ENCODE measurements at regions not wholly inside any gene's neighbourhood (a gene's known extent, or its start where the extent isn't known, plus 50 kb on each side); places are given as distances from the start of the nearest gene placed in this dataset.

- Histone ChIP-seq H3F3A (ENCODE audit: insufficient read depth, low read length) (no peaks in the 10 kb centered on the region), H3K27ac (ENCODE audit: low read length) (no peak overlapping the region), H3K9ac (ENCODE audit: low read length) (no peak overlapping the region), H2AFZ (ENCODE audit: low read length) (no peak overlapping the region), H3K4me1 (ENCODE audit: low read length) (no peaks in the 10 kb centered on the region), H3K9me3 (replicated peaks; ENCODE audit: insufficient read depth, low read length) (no peaks in the 10 kb centered on the region), H3K9me2 (replicated peaks; ENCODE audit: insufficient read depth, low read length) (no peaks in the 10 kb centered on the region), H3K79me2 (ENCODE audit: low read length) (no peaks in the 10 kb centered on the region), H4K20me1 (ENCODE audit: insufficient read depth, low read length) (no peaks in the 10 kb centered on the region), H3K4me3 (ENCODE audit: low read length) (no peak overlapping the region), H3K27me3 (replicated peaks; ENCODE audit: insufficient read depth, low read length) (no peaks in the 10 kb centered on the region), H3K36me3 (replicated peaks; ENCODE audit: insufficient read depth, low read length) (no peaks in the 10 kb centered on the region), H3K4me2 (ENCODE audit: low read depth, low read length) (no peak overlapping the region)
- DNase-seq = no peak
- no peak for TF ChIP-seq EZH2 (optimal IDR thresholded peaks at IDR 0.05; ENCODE audit: low read depth, low read length)
- TF ChIP-seq CTCF (IDR thresholded peaks at IDR 0.05; ENCODE audit: low read length) = no peak
- TF ChIP-seq EZH2phosphoT487 (IDR thresholded peaks at IDR 0.05; ENCODE audit: low read length) = no peak
Measured at GRCh38 chr9:107188376-107188775, 94.7 kb upstream of the RAD23B start.

- DNase-seq = no peak
- Histone ChIP-seq H3K4me3 (ENCODE audit: low read length) (no peak overlapping the region), H3K27me3 (replicated peaks; ENCODE audit: insufficient read depth, low read length) (no peaks in the 10 kb centered on the region), H3K79me2 (ENCODE audit: low read length) (no peaks in the 10 kb centered on the region), H3K27ac (ENCODE audit: low read length) (no peak overlapping the region), H3F3A (ENCODE audit: insufficient read depth, low read length) (no peaks in the 10 kb centered on the region), H3K9me2 (replicated peaks; ENCODE audit: insufficient read depth, low read length) (no peaks in the 10 kb centered on the region), H3K4me2 (ENCODE audit: low read depth, low read length) (no peak overlapping the region), H2AFZ (ENCODE audit: low read length) (no peak overlapping the region), H3K36me3 (replicated peaks; ENCODE audit: insufficient read depth, low read length) (no peaks in the 10 kb centered on the region), H3K9ac (ENCODE audit: low read length) (no peak overlapping the region), H3K9me3 (replicated peaks; ENCODE audit: insufficient read depth, low read length) (no peaks in the 10 kb centered on the region), H4K20me1 (ENCODE audit: insufficient read depth, low read length) (no peaks in the 10 kb centered on the region), H3K4me1 (ENCODE audit: low read length) (no peaks in the 10 kb centered on the region)
- TF ChIP-seq EZH2 (optimal IDR thresholded peaks at IDR 0.05; ENCODE audit: low read depth, low read length) (no peak), EZH2phosphoT487 (IDR thresholded peaks at IDR 0.05; ENCODE audit: low read length) (no peak), CTCF (IDR thresholded peaks at IDR 0.05; ENCODE audit: low read length) (no peak)
Measured at GRCh38 chr9:107190061-107190935, 92.8 kb upstream of the RAD23B start.

- Histone ChIP-seq H3K4me2 (ENCODE audit: low read depth, low read length) (no peak overlapping the region), H3K4me3 (ENCODE audit: low read length) (no peak overlapping the region), H4K20me1 (ENCODE audit: insufficient read depth, low read length) (no peaks in the 10 kb centered on the region), H3K9ac (ENCODE audit: low read length) (no peak overlapping the region), H3K9me2 (replicated peaks; ENCODE audit: insufficient read depth, low read length) (no peaks in the 10 kb centered on the region), H3K4me1 (ENCODE audit: low read length) (no peaks in the 10 kb centered on the region), H3K36me3 (replicated peaks; ENCODE audit: insufficient read depth, low read length) (no peaks in the 10 kb centered on the region), H3K79me2 (ENCODE audit: low read length) (no peaks in the 10 kb centered on the region), H2AFZ (ENCODE audit: low read length) (no peak overlapping the region), H3F3A (ENCODE audit: insufficient read depth, low read length) (no peaks in the 10 kb centered on the region), H3K27ac (ENCODE audit: low read length) (no peak overlapping the region), H3K9me3 (replicated peaks; ENCODE audit: insufficient read depth, low read length) (no peaks in the 10 kb centered on the region), H3K27me3 (replicated peaks; ENCODE audit: insufficient read depth, low read length) (no peaks in the 10 kb centered on the region)
- no peak for DNase-seq
- TF ChIP-seq CTCF (IDR thresholded peaks at IDR 0.05; ENCODE audit: low read length) (no peak), EZH2 (optimal IDR thresholded peaks at IDR 0.05; ENCODE audit: low read depth, low read length) (no peak), EZH2phosphoT487 (IDR thresholded peaks at IDR 0.05; ENCODE audit: low read length) (no peak)
Measured at GRCh38 chr9:107190936-107191290, 92.2 kb upstream of the RAD23B start.

Data from MM.1S (cell line).